ENCODE measurements at regions not wholly inside any gene's neighbourhood (a gene's known extent, or its start where the extent isn't known, plus 50 kb on each side); places are given as distances from the start of the nearest gene placed in this dataset.
"Not testable (repeated sequence)": the region's sequence is repeated elsewhere in the genome, so short reads cannot be mapped to it uniquely, and the experiment has no call there.

- Mint-ChIP-seq H3K36me3 (ENCODE audit: low read depth) (no peaks in the 10 kb centered on the region), H3K4me3 (no peak overlapping the region), H3K27ac (no peak overlapping the region), H3K4me1 (peaks cover 9% of the 10 kb centered on the region), H3K27me3 (ENCODE audit: low read depth, poor library complexity) (peaks cover 4% of the 10 kb centered on the region), H3K9me3 (peaks cover 10% of the 10 kb centered on the region)
- TF ChIP-seq, protein P1, sequence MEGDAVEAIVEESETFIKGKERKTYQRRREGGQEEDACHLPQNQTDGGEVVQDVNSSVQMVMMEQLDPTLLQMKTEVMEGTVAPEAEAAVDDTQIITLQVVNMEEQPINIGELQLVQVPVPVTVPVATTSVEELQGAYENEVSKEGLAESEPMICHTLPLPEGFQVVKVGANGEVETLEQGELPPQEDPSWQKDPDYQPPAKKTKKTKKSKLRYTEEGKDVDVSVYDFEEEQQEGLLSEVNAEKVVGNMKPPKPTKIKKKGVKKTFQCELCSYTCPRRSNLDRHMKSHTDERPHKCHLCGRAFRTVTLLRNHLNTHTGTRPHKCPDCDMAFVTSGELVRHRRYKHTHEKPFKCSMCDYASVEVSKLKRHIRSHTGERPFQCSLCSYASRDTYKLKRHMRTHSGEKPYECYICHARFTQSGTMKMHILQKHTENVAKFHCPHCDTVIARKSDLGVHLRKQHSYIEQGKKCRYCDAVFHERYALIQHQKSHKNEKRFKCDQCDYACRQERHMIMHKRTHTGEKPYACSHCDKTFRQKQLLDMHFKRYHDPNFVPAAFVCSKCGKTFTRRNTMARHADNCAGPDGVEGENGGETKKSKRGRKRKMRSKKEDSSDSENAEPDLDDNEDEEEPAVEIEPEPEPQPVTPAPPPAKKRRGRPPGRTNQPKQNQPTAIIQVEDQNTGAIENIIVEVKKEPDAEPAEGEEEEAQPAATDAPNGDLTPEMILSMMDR (IDR thresholded peaks at IDR 0.05) = no peak
- DNase-seq = no peak
Measured at GRCh38 chr2:53114991-53115390, 652.6 kb upstream of the CHAC2 start.

- no peaks in the 10 kb centered on the region for H3K36me3 Mint-ChIP-seq (ENCODE audit: low read depth)
- H3K4me3 Mint-ChIP-seq = no peak overlapping the region
- no peak overlapping the region for H3K27ac Mint-ChIP-seq
- peaks cover 9% of the 10 kb centered on the region for H3K4me1 Mint-ChIP-seq
- peaks cover 10% of the 10 kb centered on the region for H3K9me3 Mint-ChIP-seq
- no peak for DNase-seq
- TF ChIP-seq, protein P1 (IDR thresholded peaks at IDR 0.05) = no peak
- peaks cover 4% of the 10 kb centered on the region for H3K27me3 Mint-ChIP-seq (ENCODE audit: low read depth, poor library complexity)
Measured at GRCh38 chr2:53114582-53114981, 653.0 kb upstream of the CHAC2 start.

GRCh38 chr2:53112408-53112807, 655.2 kb upstream of the CHAC2 start:
- DNase-seq; H3K4me3 Mint-ChIP-seq; H3K27ac Mint-ChIP-seq; H3K36me3 Mint-ChIP-seq (ENCODE audit: low read depth); H3K27me3 Mint-ChIP-seq (ENCODE audit: low read depth, poor library complexity); H3K4me1 Mint-ChIP-seq: not testable (repeated sequence)
- peaks cover 10% of the 10 kb centered on the region for H3K9me3 Mint-ChIP-seq

- TF ChIP-seq, protein P1 (IDR thresholded peaks at IDR 0.05) = no peak
- Mint-ChIP-seq H3K27me3 (ENCODE audit: low read depth, poor library complexity) (peaks cover 7% of the 10 kb centered on the region), H3K36me3 (ENCODE audit: low read depth) (no peaks in the 10 kb centered on the region), H3K9me3 (peaks cover 10% of the 10 kb centered on the region), H3K4me1 (peaks cover 9% of the 10 kb centered on the region), H3K4me3 (no peak overlapping the region), H3K27ac (no peak overlapping the region)
- DNase-seq = no peak
Measured at GRCh38 chr2:53111406-53111805, 656.2 kb upstream of the CHAC2 start.

GRCh38 chr2:53111004-53111403, 656.6 kb upstream of the CHAC2 start:
- TF ChIP-seq, protein P1 (IDR thresholded peaks at IDR 0.05) = no peak
- H3K36me3 Mint-ChIP-seq (ENCODE audit: low read depth) = no peaks in the 10 kb centered on the region
- peaks cover 9% of the 10 kb centered on the region for H3K4me1 Mint-ChIP-seq
- no peak for DNase-seq
- H3K4me3 Mint-ChIP-seq = no peak overlapping the region
- peaks cover 7% of the 10 kb centered on the region for H3K27me3 Mint-ChIP-seq (ENCODE audit: low read depth, poor library complexity)
- no peak overlapping the region for H3K27ac Mint-ChIP-seq
- peaks cover 11% of the 10 kb centered on the region for H3K9me3 Mint-ChIP-seq

DNA sequence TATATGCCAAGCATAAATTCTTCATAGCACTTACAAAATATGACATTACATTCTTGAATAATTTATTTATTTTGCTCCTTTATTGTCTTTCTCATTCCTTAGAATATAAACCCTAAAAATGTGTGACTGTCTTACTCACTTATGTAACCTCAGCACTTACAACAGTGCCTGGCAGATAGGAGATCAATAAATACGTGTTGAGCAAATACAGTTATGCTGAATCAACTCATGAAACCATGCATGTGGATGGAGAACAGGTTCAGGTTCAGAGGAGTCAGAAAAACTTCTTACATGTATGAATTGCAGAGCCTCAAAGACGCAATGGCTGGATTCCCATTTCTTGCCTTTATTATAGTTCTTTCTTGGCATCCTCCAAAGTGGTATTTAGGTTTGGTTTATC, 659.4 kb upstream of the CHAC2 start:
- Mint-ChIP-seq H3K4me1 (peaks cover 19% of the 10 kb centered on the region), H3K27me3 (ENCODE audit: low read depth, poor library complexity) (peaks cover 4% of the 10 kb centered on the region), H3K4me3 (no peak overlapping the region), H3K9me3 (peaks cover 14% of the 10 kb centered on the region), H3K27ac (no peak overlapping the region), H3K36me3 (ENCODE audit: low read depth) (no peaks in the 10 kb centered on the region)
- no peak for DNase-seq
- TF ChIP-seq, protein P1 (IDR thresholded peaks at IDR 0.05) = no peak
